ENCODE measurements at regions not wholly inside any gene's neighbourhood (a gene's known extent, or its start where the extent isn't known, plus 50 kb on each side); places are given as distances from the start of the nearest gene placed in this dataset.

- TF ChIP-seq ZNF701 (tag by site-specific recombination; IDR thresholded peaks at IDR 0.05) (no peak), ZNF169 (tag by site-specific recombination; IDR thresholded peaks at IDR 0.05) (no peak), ZNF16 (tag by site-specific recombination; IDR thresholded peaks at IDR 0.05; ENCODE audit: low read depth) (no peak), OVOL3 (tag by site-specific recombination; IDR thresholded peaks at IDR 0.05) (no peak), ZNF214 (tag by site-specific recombination; IDR thresholded peaks at IDR 0.05; ENCODE audit: borderline replicate concordance) (no peak), ZNF561 (tag by site-specific recombination; IDR thresholded peaks at IDR 0.05; ENCODE audit: borderline replicate concordance) (no peak), ZNF280C (tag by site-specific recombination; IDR thresholded peaks at IDR 0.05) (no peak), ZNF768 (tag by site-specific recombination; IDR thresholded peaks at IDR 0.05) (no peak), ZSCAN5A (tag by site-specific recombination; IDR thresholded peaks at IDR 0.05) (no peak), ZNF670 (tag by site-specific recombination; IDR thresholded peaks at IDR 0.05; ENCODE audit: low read depth) (no peak), ZNF843 (tag by site-specific recombination; IDR thresholded peaks at IDR 0.05) (no peak), TSHZ1 (tag by site-specific recombination; IDR thresholded peaks at IDR 0.05; ENCODE audit: borderline replicate concordance) (no peak), ZNF596 (tag by site-specific recombination; IDR thresholded peaks at IDR 0.05) (no peak), ZNF302 (tag by site-specific recombination; IDR thresholded peaks at IDR 0.05; ENCODE audit: low read depth) (no peak), ZNF560 (tag by site-specific recombination; IDR thresholded peaks at IDR 0.05; ENCODE audit: borderline replicate concordance) (no peak), ZNF792 (tag by site-specific recombination; IDR thresholded peaks at IDR 0.05) (no peak), ZNF580 (tag by site-specific recombination; IDR thresholded peaks at IDR 0.05) (no peak), ZIC2 (tag by site-specific recombination; IDR thresholded peaks at IDR 0.05) (peak; percentile 98), ZNF146 (tag by site-specific recombination; IDR thresholded peaks at IDR 0.05) (no peak), ZNF830 (tag by site-specific recombination; IDR thresholded peaks at IDR 0.05; ENCODE audit: low read depth) (no peak), OSR2 (tag by site-specific recombination; IDR thresholded peaks at IDR 0.05) (no peak), ZNF558 (tag by site-specific recombination; IDR thresholded peaks at IDR 0.05) (no peak), ZEB2 (tag by site-specific recombination; IDR thresholded peaks at IDR 0.05) (peak; percentile 64), ZNF654 (tag by site-specific recombination; IDR thresholded peaks at IDR 0.05; ENCODE audit: low read depth) (no peak), BCL11A (tag by site-specific recombination; IDR thresholded peaks at IDR 0.05; ENCODE audit: low read depth) (no peak), ZNF530 (tag by site-specific recombination; IDR thresholded peaks at IDR 0.05; ENCODE audit: low read depth) (no peak), ZBTB7A (tag by site-specific recombination; IDR thresholded peaks at IDR 0.05; ENCODE audit: low read depth) (no peak), ZNF791 (tag by site-specific recombination; IDR thresholded peaks at IDR 0.05) (no peak), ZBTB8A (tag by site-specific recombination; IDR thresholded peaks at IDR 0.05) (no peak), ZNF521 (tag by site-specific recombination; IDR thresholded peaks at IDR 0.05) (no peak), ZBTB49 (tag by site-specific recombination; IDR thresholded peaks at IDR 0.05; ENCODE audit: low read depth) (no peak)
Observed at GRCh38 chr17:77470800-77471733, 330.3 kb downstream of the SEC14L1 start (continued).
